ENCODE measurements at regions not wholly inside any gene's neighbourhood (a gene's known extent, or its start where the extent isn't known, plus 50 kb on each side); places are given as distances from the start of the nearest gene placed in this dataset.

- TF ChIP-seq MYC (IDR thresholded peaks at IDR 0.05; ENCODE audit: low read depth, low read length) (no peak), POLR2AphosphoS5 (IDR thresholded peaks at IDR 0.05; ENCODE audit: insufficient read depth, low read depth, low read length) (no peak), POLR2A (IDR thresholded peaks at IDR 0.05; ENCODE audit: low read depth, low read length) (no peak), EZH2 (IDR thresholded peaks at IDR 0.05; ENCODE audit: borderline replicate concordance, low read depth, low read length, severe bottlenecking) (no peak), FOS (IDR thresholded peaks at IDR 0.05; ENCODE audit: borderline replicate concordance, insufficient read depth, low read length) (no peak), JUN (IDR thresholded peaks at IDR 0.05; ENCODE audit: borderline replicate concordance, insufficient read depth, insufficient read length, low read depth) (no peak)
- TF ChIP-seq, protein P1, sequence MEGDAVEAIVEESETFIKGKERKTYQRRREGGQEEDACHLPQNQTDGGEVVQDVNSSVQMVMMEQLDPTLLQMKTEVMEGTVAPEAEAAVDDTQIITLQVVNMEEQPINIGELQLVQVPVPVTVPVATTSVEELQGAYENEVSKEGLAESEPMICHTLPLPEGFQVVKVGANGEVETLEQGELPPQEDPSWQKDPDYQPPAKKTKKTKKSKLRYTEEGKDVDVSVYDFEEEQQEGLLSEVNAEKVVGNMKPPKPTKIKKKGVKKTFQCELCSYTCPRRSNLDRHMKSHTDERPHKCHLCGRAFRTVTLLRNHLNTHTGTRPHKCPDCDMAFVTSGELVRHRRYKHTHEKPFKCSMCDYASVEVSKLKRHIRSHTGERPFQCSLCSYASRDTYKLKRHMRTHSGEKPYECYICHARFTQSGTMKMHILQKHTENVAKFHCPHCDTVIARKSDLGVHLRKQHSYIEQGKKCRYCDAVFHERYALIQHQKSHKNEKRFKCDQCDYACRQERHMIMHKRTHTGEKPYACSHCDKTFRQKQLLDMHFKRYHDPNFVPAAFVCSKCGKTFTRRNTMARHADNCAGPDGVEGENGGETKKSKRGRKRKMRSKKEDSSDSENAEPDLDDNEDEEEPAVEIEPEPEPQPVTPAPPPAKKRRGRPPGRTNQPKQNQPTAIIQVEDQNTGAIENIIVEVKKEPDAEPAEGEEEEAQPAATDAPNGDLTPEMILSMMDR (IDR thresholded peaks at IDR 0.05; ENCODE audit: extremely low read depth in 1 of 2, insufficient read depth in 1 of 2, low read depth in 1 of 2, low read length in 2 of 2) = no peak
Measured at GRCh38 chr11:91956711-91957110, 267.9 kb upstream of the FAT3 start.

All from endothelial cell of umbilical vein (primary cell).